WTC11 (cell line): ENCODE measurements at regions not wholly inside any gene's neighbourhood (a gene's known extent, or its start where the extent isn't known, plus 50 kb on each side); places are given as distances from the start of the nearest gene placed in this dataset.

ENCODE experiments used
- ATF1 ChIP-seq: sonication (generic); formaldehyde crosslinking; IDR thresholded peaks from 2 replicates; pipeline ENCODE4 v1.8.1; 2023; ENCODE audit warnings: mild to moderate bottlenecking, moderate library complexity, missing genetic modification reagents
- CBFB ChIP-seq: sonication (generic); formaldehyde crosslinking; IDR thresholded peaks from 2 replicates; pipeline ENCODE4 v1.8.1; 2022; ENCODE audit warnings: mild to moderate bottlenecking, low read depth, missing genetic modification reagents
- CREM ChIP-seq: sonication (generic); formaldehyde crosslinking; IDR thresholded peaks from 2 replicates; pipeline ENCODE4 v1.8.1; 2022; ENCODE audit warnings: mild to moderate bottlenecking, missing genetic modification reagents, moderate library complexity
- CTCF ChIP-seq: fragments of 200-600 bp; IDR thresholded peaks from 2 replicates; pipeline ENCODE4 v1.8.0; 2022; ENCODE audit warnings: antibody characterized with exemption
- E2F5 ChIP-seq: sonication (generic); formaldehyde crosslinking; IDR thresholded peaks from 2 replicates; pipeline ENCODE4 v1.8.1; 2022; ENCODE audit warnings: mild to moderate bottlenecking, moderate library complexity, missing genetic modification reagents
- FOXK1 ChIP-seq: sonication (generic); formaldehyde crosslinking; IDR thresholded peaks from 2 replicates; pipeline ENCODE4 v1.8.0; 2022; ENCODE audit warnings: mild to moderate bottlenecking, moderate library complexity, missing genetic modification reagents
- FOXP4 ChIP-seq: sonication (generic); formaldehyde crosslinking; IDR thresholded peaks from 2 replicates; pipeline ENCODE4 v1.8.0; 2022; ENCODE audit warnings: mild to moderate bottlenecking, missing genetic modification reagents
- JUN ChIP-seq: sonication (generic); formaldehyde crosslinking; IDR thresholded peaks from 2 replicates; pipeline ENCODE4 v1.8.0; 2023; ENCODE audit warnings: mild to moderate bottlenecking, missing genetic modification reagents
- TEAD4 ChIP-seq: sonication (generic); formaldehyde crosslinking; IDR thresholded peaks from 2 replicates; pipeline ENCODE4 v1.8.0; 2022; ENCODE audit warnings: mild to moderate bottlenecking, missing genetic modification reagents
- USF2 ChIP-seq: sonication (generic); formaldehyde crosslinking; IDR thresholded peaks from 2 replicates; pipeline ENCODE4 v1.8.1; 2023; ENCODE audit warnings: mild to moderate bottlenecking, missing genetic modification reagents, moderate library complexity
- ZNF138 ChIP-seq: sonication (generic); formaldehyde crosslinking; conservative IDR thresholded peaks from 2 replicates; pipeline ENCODE4 v1.8.1; 2022; ENCODE audit warnings: mild to moderate bottlenecking, moderate library complexity, missing genetic modification reagents

- TF ChIP-seq FOXK1 (CRISPR knock-in tag), result no peak
- no peak for TF ChIP-seq CTCF
- no peak for TF ChIP-seq JUN (CRISPR knock-in tag)
- TF ChIP-seq CREM, result no peak
- no peak for TF ChIP-seq TEAD4 (CRISPR knock-in tag)
- no peak for TF ChIP-seq FOXP4 (CRISPR knock-in tag)
- TF ChIP-seq ATF1 (CRISPR knock-in tag), result no peak
- TF ChIP-seq ZNF138 (CRISPR knock-in tag), result no peak
- TF ChIP-seq E2F5, result no peak
- no peak for TF ChIP-seq USF2 (CRISPR knock-in tag)
- no peak for TF ChIP-seq CBFB (CRISPR knock-in tag)
These were observed 113.8 kb upstream of the ANKRD55 start for GRCh38 chr5:56346741-56347535.
